AG09309 (cell line): ENCODE measurements at regions not wholly inside any gene's neighbourhood (a gene's known extent, or its start where the extent isn't known, plus 50 kb on each side); places are given as distances from the start of the nearest gene placed in this dataset.
"Not testable (repeated sequence)": the region's sequence is repeated elsewhere in the genome, so short reads cannot be mapped to it uniquely, and the experiment has no call there.

Experiments used
- DNase-seq: peaks from one replicate; pipeline ENCODE4 v3.0.0-alpha.2; 2010; ENCODE audit warnings: low read depth
- H3K4me3 ChIP-seq: 2 replicates; pipeline ENCODE4 v1.5.1; 2011; ENCODE audit warnings: mild to moderate bottlenecking, low read depth, low read length, moderate library complexity; ENCODE audit not compliant: control insufficient read depth
- CTCF ChIP-seq: IDR thresholded peaks from 2 replicates; pipeline ENCODE4 v1.5.1; 2011; ENCODE audit warnings: mild to moderate bottlenecking, low read depth, low read length, inconsistent platforms; ENCODE audit not compliant: insufficient read depth, control insufficient read depth; ENCODE audit errors: missing control alignments

- H3K4me3 ChIP-seq, result no peak overlapping the region
- no peak for TF ChIP-seq CTCF
- DNase-seq, result no peak
Measured at GRCh38 chr3:139269984-139270383, 73.8 kb upstream of the MRPS22 start.

DNA sequence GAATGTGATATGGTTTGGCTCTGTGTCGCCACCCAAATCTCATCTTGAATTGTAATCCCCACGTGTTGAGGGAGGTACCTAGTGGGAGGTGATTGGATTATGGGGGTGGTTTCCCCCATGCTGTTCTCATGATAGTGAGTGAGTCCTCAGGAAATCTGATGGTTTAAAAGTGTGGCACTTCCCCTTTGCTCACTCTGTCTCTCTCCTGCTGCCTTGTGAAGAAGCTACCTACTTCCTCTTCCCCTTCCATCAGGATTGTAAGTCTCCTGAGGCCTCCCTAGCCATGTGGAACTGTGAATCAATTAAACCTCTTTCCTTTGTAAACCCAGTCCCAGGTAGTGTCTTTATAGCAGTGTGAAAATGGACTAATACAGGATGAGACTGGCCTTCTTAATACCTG, 73.2 kb upstream of the MRPS22 start:
- not testable (repeated sequence) for H3K4me3 ChIP-seq, DNase-seq

GRCh38 chr3:139280027-139280671, 63.7 kb upstream of the MRPS22 start:
- no peak for DNase-seq

GRCh38 chr3:139281096-139281495, 62.7 kb upstream of the MRPS22 start:
- no peak for TF ChIP-seq CTCF
- DNase-seq, result peak; percentile 57
- no peak overlapping the region; the same call in 1 of the 2 replicates for H3K4me3 ChIP-seq

More at GRCh38 chr3:139280027-139280671, 63.7 kb upstream of the MRPS22 start:
- no peak for TF ChIP-seq CTCF
- H3K4me3 ChIP-seq, result no peak overlapping the region

GRCh38 chr3:139281522-139282196, 62.2 kb upstream of the MRPS22 start:
- TF ChIP-seq CTCF, result peak; percentile 14
- peak overlapping the region; percentile 33 for H3K4me3 ChIP-seq
- DNase-seq, result peak; percentile 48

DNA sequence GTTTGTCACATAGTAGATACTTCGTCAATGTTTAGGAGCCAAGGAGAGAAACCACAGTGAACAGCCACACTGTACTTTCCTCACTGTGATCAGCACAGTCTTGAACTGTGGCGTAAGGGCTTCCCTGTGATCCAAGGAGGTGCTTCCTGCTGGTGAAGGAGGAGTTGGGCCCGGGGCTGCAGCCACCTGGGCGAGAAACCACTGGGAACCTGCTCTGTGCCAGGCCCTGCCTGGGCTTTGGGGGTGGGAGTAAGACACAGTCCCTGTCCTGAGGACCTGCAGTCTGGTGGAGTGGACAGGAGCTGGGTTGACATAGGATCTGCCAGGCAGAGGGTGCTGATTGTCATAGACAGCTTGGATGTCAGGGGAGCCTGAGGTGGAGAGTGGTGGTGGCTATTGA, 60.5 kb upstream of the MRPS22 start:
- TF ChIP-seq CTCF, result no peak
- H3K4me3 ChIP-seq, result no peak overlapping the region; the same call in 1 of the 2 replicates
- no peak for DNase-seq

- TF ChIP-seq CTCF, result no peak
- H3K4me3 ChIP-seq, result no peak overlapping the region
- peak; percentile 35 for DNase-seq
Measured at GRCh38 chr3:139284221-139284620, 59.6 kb upstream of the MRPS22 start.
